K562 (cell line): ENCODE measurements at regions not wholly inside any gene's neighbourhood (a gene's known extent, or its start where the extent isn't known, plus 50 kb on each side); places are given as distances from the start of the nearest gene placed in this dataset.

Source experiments
- ARID1B ChIP-seq: fragments of 450-650 bp; IDR thresholded peaks from 2 replicates; pipeline ENCODE4 v1.6.1; 2016; ENCODE audit warnings: antibody characterized with exemption, mild to moderate bottlenecking, inconsistent platforms
- ARID2 ChIP-seq: fragments of 450-650 bp; IDR thresholded peaks from 2 replicates; pipeline ENCODE4 v1.6.1; 2017; ENCODE audit warnings: antibody characterized with exemption, mild to moderate bottlenecking
- CBFA2T3 ChIP-seq: fragments of 450-650 bp; IDR thresholded peaks from 2 replicates; pipeline ENCODE4 v1.6.1; 2017
- CUX1 ChIP-seq: fragments of 200-800 bp; sonication (Bioruptor generic); IDR thresholded peaks from 2 replicates; pipeline ENCODE4 v1.6.1; 2016; ENCODE audit warnings: missing genetic modification characterization, missing compliant biosample characterization
- EGR1 ChIP-seq: fragments of 450-650 bp; conservative IDR thresholded peaks from 2 replicates; pipeline ENCODE4 v1.6.1; 2017; ENCODE audit warnings: mild to moderate bottlenecking
- ETV5 ChIP-seq: sonication (generic); formaldehyde crosslinking; IDR thresholded peaks from 2 replicates; pipeline ENCODE4 v1.4.0; 2020; ENCODE audit warnings: low read depth, mild to moderate bottlenecking, missing genetic modification reagents
- ETV6 ChIP-seq, 3 experiments: fragments of 150-350 bp in 1 of 3; sonication (generic) in 1 of 3; formaldehyde crosslinking in 1 of 3; IDR thresholded peaks; 2 replicates each; pipeline versions ENCODE4 v1.6.1 to v1.8.0; 2014 to 2022; ENCODE audit warnings: borderline replicate concordance in 2 of 3, low read depth in 2 of 3, antibody characterized with exemption in 1 of 3, low read length in 1 of 3, mild to moderate bottlenecking in 1 of 3, missing genetic modification reagents in 1 of 3
- HDAC1 ChIP-seq, 2 experiments: fragments of 450-650 bp; IDR thresholded peaks; 2 replicates each; pipeline ENCODE4 v1.6.1; 2016 to 2017; ENCODE audit warnings: inconsistent platforms in 1 of 2, mild to moderate bottlenecking in 1 of 2, moderate library complexity in 1 of 2
- JUN ChIP-seq, 2 experiments: sonication (generic) in 1 of 2; formaldehyde crosslinking in 1 of 2; IDR thresholded peaks; 2 replicates each; pipeline versions ENCODE4 v1.6.1 to v1.8.0; 2012 to 2022; ENCODE audit warnings: borderline replicate concordance in 2 of 2, mild to moderate bottlenecking in 2 of 2, improper control_type of control experiment in 1 of 2, low read depth in 1 of 2, low read length in 1 of 2, missing genetic modification reagents in 1 of 2
- KAT2B ChIP-seq: IDR thresholded peaks from one replicate; pipeline ENCODE4 v1.6.1; 2012; ENCODE audit warnings: low read depth, mild to moderate bottlenecking, control low read depth, inconsistent platforms, low read length, moderate library complexity
- KDM2B ChIP-seq: fragments of 250-450 bp; sonication (Bioruptor Pico); IDR thresholded peaks from 2 replicates; pipeline ENCODE4 v1.8.0; 2021; ENCODE audit warnings: mild to moderate bottlenecking, moderate library complexity
- MAZ ChIP-seq, 2 experiments: fragments of 450-650 bp in 1 of 2; sonication (generic) in 1 of 2; formaldehyde crosslinking; IDR thresholded peaks in 1 of 2; conservative IDR thresholded peaks in 1 of 2; 2 replicates each; pipeline versions ENCODE4 v1.4.0 to v1.5.0; 2020; ENCODE audit warnings: mild to moderate bottlenecking in 1 of 2, missing genetic modification reagents in 1 of 2
- POLR2B ChIP-seq: fragments of 450-650 bp; IDR thresholded peaks from 2 replicates; pipeline ENCODE4 v1.6.1; 2018; ENCODE audit warnings: low read depth; ENCODE audit not compliant: partially characterized antibody
- POLR2H ChIP-seq: IDR thresholded peaks from 2 replicates; pipeline ENCODE4 v1.6.1; 2016; ENCODE audit warnings: missing genetic modification characterization, low read depth, mild to moderate bottlenecking, control low read depth, missing compliant biosample characterization, moderate library complexity
- SNIP1 ChIP-seq: fragments of 450-650 bp; IDR thresholded peaks from 2 replicates; pipeline ENCODE4 v1.7.1; 2017; ENCODE audit warnings: low read depth, mild to moderate bottlenecking
- ZNF12 ChIP-seq: sonication (generic); formaldehyde crosslinking; IDR thresholded peaks from 2 replicates; pipeline ENCODE4 v1.4.0; 2020; ENCODE audit warnings: mild to moderate bottlenecking, missing genetic modification reagents
- ZNF764 ChIP-seq: fragments of 250-450 bp; sonication (Bioruptor Pico); IDR thresholded peaks from 2 replicates; pipeline ENCODE4 v1.4.0; 2020; ENCODE audit warnings: low read depth, mild to moderate bottlenecking, moderate library complexity
- TF ChIP-seq, protein P1 (sequence below): sonication (generic); formaldehyde crosslinking; IDR thresholded peaks from 2 replicates; pipeline ENCODE4 v1.8.0; 2022; ENCODE audit warnings: mild to moderate bottlenecking, missing genetic modification reagents
- TF ChIP-seq, protein P2 (sequence below): sonication (generic); formaldehyde crosslinking; IDR thresholded peaks from 2 replicates; pipeline ENCODE4 v1.8.1; 2023; ENCODE audit warnings: mild to moderate bottlenecking, missing genetic modification reagents

DNA sequence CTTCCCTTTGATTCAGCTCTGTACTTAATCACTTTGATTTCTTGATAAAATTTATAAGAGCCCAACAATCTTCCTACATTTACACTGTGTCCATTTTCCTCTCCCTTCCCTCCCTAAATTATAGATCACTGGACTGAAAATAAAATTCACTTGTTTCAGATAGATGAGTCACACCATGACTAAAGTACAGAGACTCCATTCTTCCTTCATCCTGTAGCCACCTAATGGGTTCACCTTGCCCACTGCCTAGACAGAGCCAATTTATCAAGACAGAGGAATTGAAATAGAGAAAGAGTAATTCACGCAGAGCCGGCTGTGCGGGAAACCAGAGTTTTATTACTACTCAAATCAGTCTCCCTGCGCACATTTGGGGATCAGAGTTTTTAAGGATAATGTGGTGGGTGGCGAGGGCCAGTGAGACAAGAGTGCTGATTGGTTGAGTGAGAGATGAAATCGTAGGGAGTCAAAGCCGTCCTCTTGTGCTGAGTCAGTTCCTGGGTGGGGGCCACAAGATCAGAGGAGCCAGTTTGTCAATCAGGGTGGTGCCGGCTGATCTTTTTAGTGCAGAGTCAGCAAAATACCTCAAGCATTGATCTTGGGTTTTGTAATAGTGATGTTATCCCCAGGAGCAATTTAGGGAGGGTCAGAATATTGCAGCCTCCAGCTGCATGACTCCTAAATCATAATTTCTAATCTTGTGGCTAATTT is 71.3 kb upstream of the MED14 start (continued):
- TF ChIP-seq ETV6 (IDR thresholded peaks at IDR 0.05; ENCODE audit: borderline replicate concordance in 1 of 2, low read depth in 2 of 2, low read length in 1 of 2) (no peak), ETV6 (CRISPR knock-in tag; IDR thresholded peaks at IDR 0.05; ENCODE audit: borderline replicate concordance) (no peak), JUN (IDR thresholded peaks at IDR 0.05; ENCODE audit: borderline replicate concordance, low read depth, low read length) (no peak), JUN (CRISPR knock-in tag; IDR thresholded peaks at IDR 0.05; ENCODE audit: borderline replicate concordance) (no peak), POLR2B (no peak), CBFA2T3 (peak; percentile 22; the same call in 1 of the 2 replicates), KAT2B (no peak), MAZ (CRISPR knock-in tag; conservative IDR thresholded peaks at IDR 0.05 in 1 of 2, IDR thresholded peaks at IDR 0.05 in 1 of 2) (peak in 1 of 2 experiments; percentile 77; a peak in 2 of 4 replicates), SNIP1 (no peak), ARID2 (no peak), KDM2B (no peak), POLR2H (tag) (no peak), CUX1 (CRISPR knock-in tag) (no peak), ARID1B (peak; percentile 47), ZNF12 (CRISPR knock-in tag) (no peak), HDAC1 (IDR thresholded peaks at IDR 0.05) (no peak), ETV5 (CRISPR knock-in tag) (peak; percentile 41; the same call in 1 of the 2 replicates), EGR1 (peak; percentile 27; the same call in 1 of the 2 replicates), ZNF764 (no peak)
- TF ChIP-seq, protein P1, sequence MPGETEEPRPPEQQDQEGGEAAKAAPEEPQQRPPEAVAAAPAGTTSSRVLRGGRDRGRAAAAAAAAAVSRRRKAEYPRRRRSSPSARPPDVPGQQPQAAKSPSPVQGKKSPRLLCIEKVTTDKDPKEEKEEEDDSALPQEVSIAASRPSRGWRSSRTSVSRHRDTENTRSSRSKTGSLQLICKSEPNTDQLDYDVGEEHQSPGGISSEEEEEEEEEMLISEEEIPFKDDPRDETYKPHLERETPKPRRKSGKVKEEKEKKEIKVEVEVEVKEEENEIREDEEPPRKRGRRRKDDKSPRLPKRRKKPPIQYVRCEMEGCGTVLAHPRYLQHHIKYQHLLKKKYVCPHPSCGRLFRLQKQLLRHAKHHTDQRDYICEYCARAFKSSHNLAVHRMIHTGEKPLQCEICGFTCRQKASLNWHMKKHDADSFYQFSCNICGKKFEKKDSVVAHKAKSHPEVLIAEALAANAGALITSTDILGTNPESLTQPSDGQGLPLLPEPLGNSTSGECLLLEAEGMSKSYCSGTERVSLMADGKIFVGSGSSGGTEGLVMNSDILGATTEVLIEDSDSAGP (CRISPR knock-in tag), result no peak
- TF ChIP-seq, protein P2, sequence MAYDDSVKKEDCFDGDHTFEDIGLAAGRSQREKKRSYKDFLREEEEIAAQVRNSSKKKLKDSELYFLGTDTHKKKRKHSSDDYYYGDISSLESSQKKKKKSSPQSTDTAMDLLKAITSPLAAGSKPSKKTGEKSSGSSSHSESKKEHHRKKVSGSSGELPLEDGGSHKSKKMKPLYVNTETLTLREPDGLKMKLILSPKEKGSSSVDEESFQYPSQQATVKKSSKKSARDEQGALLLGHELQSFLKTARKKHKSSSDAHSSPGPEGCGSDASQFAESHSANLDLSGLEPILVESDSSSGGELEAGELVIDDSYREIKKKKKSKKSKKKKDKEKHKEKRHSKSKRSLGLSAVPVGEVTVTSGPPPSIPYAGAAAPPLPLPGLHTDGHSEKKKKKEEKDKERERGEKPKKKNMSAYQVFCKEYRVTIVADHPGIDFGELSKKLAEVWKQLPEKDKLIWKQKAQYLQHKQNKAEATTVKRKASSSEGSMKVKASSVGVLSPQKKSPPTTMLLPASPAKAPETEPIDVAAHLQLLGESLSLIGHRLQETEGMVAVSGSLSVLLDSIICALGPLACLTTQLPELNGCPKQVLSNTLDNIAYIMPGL (CRISPR knock-in tag), result no peak
